ENCODE measurements at regions not wholly inside any gene's neighbourhood (a gene's known extent, or its start where the extent isn't known, plus 50 kb on each side); places are given as distances from the start of the nearest gene placed in this dataset.
"Not testable (repeated sequence)": the region's sequence is repeated elsewhere in the genome, so short reads cannot be mapped to it uniquely, and the experiment has no call there.

DNA sequence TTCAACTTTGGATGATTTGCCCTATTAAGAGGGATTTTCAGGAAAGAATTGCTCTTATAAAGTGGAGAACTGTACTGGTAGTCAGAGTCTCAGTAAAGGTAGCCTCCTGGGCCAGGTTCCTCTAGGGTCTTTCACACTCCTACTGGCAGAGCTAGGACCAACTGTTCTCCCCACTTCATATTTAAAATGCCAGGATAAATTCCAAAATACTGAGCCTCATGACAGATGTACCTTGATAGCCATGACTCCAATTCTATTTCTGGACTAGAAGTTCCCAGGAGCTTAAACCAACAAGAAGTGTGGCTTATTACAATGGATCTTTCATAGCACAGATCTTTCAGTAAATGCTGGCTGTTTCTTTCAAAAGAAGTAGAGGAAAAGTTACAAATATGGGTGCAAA, 126.5 kb downstream of the C12orf75 start:
- DNase-seq, result no peak

DNA sequence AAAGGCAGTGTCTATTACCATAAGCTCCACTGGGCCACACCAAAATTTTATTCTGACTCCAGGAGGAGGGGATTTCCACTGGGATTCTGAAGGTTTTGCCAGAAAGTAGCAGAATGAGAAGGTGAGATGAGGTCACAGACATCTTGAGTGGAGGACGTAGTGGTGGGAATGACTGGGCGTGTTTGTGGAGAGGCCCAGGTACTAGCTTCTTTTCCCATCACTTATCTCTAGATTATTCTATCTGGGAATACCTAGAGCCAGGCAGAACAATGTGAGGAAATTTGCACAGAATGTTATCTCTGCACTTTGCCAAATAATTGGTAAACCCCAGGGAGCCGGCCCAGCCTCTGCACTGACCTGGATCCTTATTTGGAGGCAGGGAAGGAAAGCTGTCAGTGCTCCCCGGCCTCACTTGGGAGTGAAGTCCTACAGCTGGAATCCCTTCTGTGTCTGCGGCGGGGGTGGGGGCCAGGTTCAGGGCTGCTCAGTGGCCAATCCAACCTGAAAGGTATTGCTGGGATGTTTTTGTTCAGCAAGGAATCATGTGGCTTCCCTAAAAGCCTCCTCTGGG, 129.4 kb downstream of the C12orf75 start:
- DNase-seq, result no peak

GRCh38 chr12:105461271-105461943, 130.9 kb downstream of the C12orf75 start:
- no peak for DNase-seq

- no peak for DNase-seq
Observed at GRCh38 chr12:105461944-105462762, 131.7 kb downstream of the C12orf75 start.

DNA sequence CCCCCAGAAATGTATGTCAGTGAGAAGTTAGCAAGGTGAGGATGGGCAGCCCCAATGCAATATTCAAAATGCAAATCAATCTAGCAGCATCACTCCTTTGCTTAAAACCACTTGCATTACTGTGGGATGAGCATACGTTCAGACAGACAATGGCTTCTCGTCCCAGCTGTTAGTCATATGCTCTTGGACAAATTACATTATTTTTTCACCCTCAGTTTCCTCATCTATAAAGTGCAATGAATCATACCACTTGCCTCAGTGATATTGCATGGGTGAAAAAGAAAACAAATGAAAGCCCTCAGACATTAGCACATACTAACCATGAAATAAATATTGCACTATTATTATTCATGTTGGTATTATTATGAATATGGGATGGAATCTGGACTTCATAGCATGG, 132.3 kb downstream of the C12orf75 start:
- DNase-seq, result no peak

DNA sequence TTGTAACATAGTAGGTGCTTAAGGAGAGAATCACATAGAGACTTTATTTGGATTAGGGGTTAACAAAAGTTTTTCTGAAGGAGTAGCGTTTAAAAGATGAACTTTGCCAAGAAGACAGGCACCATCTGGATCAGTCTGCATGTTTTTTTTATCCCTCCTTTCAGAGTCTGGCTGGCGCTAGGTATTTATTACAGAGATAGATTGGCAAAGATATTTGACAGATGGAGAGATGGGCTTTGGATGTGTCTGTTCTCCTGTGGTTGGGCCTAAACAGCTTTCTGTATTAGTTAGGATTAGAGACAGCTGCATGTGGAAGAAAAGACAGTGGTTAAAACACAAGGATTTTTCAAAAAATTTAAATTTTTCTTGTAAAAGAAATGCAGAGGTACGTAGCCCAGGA, 133.9 kb downstream of the C12orf75 start:
- DNase-seq, result no peak

GRCh38 chr12:105466231-105466900, 135.9 kb downstream of the C12orf75 start:
- DNase-seq, result no peak

- DNase-seq, result no peak
Observed at GRCh38 chr12:105466901-105467598, 136.6 kb downstream of the C12orf75 start.

DNA sequence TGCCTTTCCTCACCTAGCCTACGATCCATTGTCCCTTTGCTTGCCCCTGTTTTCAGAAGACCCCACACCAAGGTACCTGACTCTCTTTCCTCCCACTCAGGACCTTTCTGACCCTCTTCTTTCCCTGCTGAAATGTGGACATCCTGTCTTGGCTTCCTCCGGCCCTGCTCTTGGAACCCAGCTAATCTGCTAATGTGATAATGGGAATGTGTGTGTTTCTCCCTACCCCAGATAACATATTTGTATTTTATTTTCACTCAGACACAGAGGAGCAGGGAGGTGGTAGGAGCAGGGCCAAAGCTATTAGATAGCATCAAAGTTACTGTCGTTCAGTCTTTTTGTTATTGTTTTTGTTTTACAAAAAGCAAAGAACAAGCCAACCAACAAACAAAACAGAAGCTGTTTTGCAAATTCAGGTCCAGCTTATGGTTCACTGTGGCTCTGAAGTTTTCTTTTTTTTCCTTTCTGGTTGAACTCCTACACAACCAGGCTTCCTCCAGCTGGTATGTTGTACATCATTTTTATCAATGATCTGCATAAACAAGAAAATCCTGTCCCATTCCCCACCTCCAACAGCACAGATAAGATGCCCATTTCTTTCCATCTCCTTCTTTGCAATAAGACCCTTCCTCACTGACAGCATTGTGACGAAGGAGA, 137.3 kb downstream of the C12orf75 start:
- no peak for DNase-seq

DNA sequence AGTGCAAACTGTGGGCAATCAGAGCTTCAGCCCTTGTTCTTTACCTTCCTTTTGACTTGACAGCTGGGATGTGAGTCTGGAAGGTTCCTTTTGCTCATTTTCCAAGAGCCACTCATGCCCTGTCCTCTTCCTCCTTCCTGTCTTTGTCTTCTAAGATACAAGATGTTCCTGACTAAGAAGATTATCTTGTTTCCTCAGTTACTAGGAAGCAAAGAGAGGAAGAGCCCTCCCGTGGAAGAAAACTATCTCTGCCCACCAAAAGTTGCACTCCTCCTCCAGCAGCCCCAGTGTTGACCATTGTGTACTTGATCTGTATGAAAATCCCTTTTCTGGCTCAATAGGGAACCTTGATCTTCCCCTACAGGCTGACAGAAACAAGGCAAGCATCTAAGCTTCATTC, 138.0 kb downstream of the C12orf75 start:
- DNase-seq, result no peak

GRCh38 chr12:105469211-105469610, 138.7 kb downstream of the C12orf75 start:
- no peak for DNase-seq

- no peak for DNase-seq
Observed at GRCh38 chr12:105469701-105470100, 139.2 kb downstream of the C12orf75 start.

DNA sequence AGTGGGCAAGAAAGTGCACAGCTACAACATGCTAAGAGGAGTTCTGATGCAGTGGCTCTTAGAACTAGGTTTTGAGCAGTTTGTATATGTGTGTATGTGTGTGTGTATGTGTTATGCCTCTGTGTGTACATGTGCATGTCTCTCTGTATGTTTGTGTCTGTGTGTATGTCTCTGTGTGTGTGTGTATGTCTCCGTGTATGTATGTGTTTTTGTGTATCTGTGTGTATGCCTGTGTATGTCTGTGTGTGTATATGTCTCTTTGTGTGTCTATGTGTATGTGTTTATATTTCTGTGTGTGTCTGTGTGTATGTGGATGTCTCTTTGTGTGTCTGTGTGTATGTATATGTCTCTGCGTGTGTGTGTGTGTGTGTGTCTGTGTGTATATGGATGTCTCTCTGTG, 139.6 kb downstream of the C12orf75 start:
- DNase-seq, result no peak

- DNase-seq, result no peak
Observed at GRCh38 chr12:105470601-105471000, 140.1 kb downstream of the C12orf75 start.

DNA sequence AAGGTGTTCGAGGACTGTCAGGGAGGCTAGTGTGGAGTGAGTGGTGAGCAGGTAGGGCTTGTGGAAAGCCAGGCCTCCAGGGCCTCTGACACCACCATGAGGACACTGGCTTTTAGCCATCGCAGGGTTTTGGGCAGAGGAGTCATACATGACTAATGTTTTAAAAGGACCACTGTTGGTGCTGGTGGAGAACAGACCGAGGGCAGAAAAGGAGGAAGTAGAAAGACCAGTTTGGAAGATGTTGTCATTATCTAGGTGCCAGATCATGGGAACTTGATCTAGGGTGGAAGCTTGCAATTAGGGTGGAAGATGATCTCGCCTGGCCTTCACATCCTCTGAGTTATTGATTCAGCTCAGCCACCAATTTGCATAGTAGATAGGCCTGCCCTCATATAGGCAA, 144.2 kb downstream of the C12orf75 start:
- DNase-seq, result no peak

GRCh38 chr12:105476616-105477015, 146.1 kb downstream of the C12orf75 start:
- DNase-seq, result no peak

GRCh38 chr12:105477873-105478272, 147.4 kb downstream of the C12orf75 start:
- DNase-seq, result no peak

DNA sequence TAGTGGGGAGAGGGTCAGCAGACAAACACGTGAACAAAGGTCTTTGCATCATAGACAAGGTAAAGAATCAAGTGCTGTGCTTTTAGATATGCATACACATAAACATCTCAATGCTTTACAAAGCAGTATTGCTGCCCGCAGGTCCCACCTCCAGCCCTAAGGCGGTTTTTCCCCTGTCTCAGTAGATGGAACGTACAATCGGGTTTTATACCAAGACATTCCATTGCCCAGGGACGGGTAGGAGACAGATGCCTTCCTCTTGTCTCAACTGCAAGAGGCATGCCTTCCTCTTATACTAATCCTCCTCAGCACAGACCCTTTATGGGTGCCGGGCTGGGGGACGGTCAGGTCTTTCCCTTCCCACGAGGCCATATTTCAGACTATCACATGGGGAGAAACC, 148.3 kb downstream of the C12orf75 start:
- DNase-seq, result not testable (repeated sequence)

GRCh38 chr12:105479710-105480109, 149.2 kb downstream of the C12orf75 start:
- no peak for DNase-seq

DNA sequence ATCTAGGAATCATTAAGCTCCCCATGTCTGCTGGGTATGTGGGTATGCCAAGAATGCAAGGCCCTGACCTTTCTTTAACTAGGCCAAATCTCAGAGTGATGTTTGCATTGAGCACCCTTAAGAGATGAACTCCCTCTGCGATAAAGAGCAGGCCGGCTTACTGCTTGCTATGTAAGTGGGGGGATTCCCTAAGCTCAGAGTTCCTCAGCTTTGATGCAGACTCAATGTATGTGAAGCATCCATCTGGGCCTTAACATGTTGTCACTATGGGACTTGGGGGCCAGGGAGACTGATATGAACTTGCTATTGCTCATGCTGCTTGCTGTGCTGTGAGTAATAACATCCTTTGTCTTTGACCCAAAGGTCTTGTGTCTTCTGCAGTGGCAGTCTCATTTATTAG, 149.7 kb downstream of the C12orf75 start:
- no peak for DNase-seq

DNA sequence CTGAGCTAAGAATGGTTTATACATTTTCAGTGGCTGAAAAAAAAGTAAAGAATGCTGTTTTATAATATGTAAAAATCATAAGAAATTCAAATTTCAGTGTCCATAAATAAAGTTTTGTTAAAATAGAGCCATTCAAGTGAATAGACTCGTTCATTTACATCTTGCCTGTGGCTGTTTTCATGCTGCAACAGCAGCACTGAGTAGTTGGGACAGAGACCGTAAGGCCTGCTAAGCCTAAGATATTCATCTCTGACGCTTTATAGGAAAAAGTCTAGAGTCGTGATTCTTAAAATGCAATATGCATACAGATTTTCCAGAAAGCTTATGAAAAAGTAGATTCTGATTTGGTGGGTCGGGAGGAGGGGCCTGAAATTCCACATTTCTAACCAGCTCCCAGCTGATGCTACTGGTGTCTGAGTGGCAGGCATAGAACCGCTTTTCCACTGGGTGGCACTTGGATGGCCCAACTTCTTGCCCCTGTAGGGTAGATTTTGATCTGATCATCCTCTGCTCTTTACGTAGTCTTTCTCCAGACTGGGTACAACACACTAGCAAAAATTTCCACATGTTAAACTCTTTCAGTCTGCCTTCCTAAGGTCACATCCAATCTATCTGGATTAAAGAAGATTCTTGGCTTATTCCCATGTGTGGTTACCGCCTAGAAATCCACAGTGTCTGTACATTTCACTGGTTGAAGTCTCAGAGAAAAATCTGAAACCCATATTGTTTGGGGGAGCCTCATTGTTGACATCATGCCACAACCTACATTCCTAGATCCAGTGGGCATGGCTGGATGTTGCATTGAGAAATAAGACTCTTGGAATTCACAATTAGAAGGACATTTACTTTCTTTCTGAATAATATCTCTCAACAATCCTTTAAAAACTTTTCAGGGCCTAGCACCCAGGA, 151.2 kb downstream of the C12orf75 start:
- DNase-seq, result no peak
